A673 (cell line): ENCODE measurements at regions not wholly inside any gene's neighbourhood (a gene's known extent, or its start where the extent isn't known, plus 50 kb on each side); places are given as distances from the start of the nearest gene placed in this dataset.

Source experiments
- BruUV-seq: library from RNA; stranded (reverse); fragments of 400-500 nt; replicated peaks from 2 replicates; lab custom pipeline; 2021; lab: Mats Ljungman, UMichigan
- CTCF ChIA-PET: fragments of 300-600 bp; sonication (Branson Sonifier 250); formaldehyde crosslinking; loops from one replicate; lab custom pipeline; 2022; ENCODE audit warnings: antibody characterized with exemption; lab: Charles Lee
- POLR2A ChIA-PET: fragments of 300-600 bp; sonication (Branson Sonifier 250); formaldehyde crosslinking; loops from one replicate; lab custom pipeline; 2022; ENCODE audit warnings: antibody characterized with exemption; ENCODE audit not compliant: low non-redundant PET; lab: Charles Lee
- DNase-seq: peaks from one replicate; pipeline ENCODE4 v3.0.0-alpha.2; 2015; ENCODE audit warnings: low spot score
- H3K27ac ChIP-seq: fragments of 200-600 bp; sonication (generic); 2 replicates; pipeline ENCODE4 v1.5.1; 2016; ENCODE audit warnings: mixed run types, low read depth, mild to moderate bottlenecking, mixed read lengths, antibody characterized with exemption, low read length; ENCODE audit not compliant: poor library complexity, severe bottlenecking
- H3K27me3 ChIP-seq: fragments of 200-600 bp; sonication (generic); replicated peaks from 2 replicates; pipeline ENCODE4 v1.6.1; 2017; ENCODE audit warnings: mixed run types, low read depth, mild to moderate bottlenecking, mixed read lengths, antibody characterized with exemption, low read length; ENCODE audit not compliant: insufficient read depth, poor library complexity
- H3K36me3 ChIP-seq: fragments of 200-600 bp; sonication (generic); 2 replicates; pipeline ENCODE4 v1.6.1; 2016; ENCODE audit warnings: mixed run types, mild to moderate bottlenecking, mixed read lengths, antibody characterized with exemption, low read length; ENCODE audit not compliant: insufficient read depth, poor library complexity, severe bottlenecking
- H3K4me1 ChIP-seq: fragments of 200-600 bp; sonication (generic); 2 replicates; pipeline ENCODE4 v1.6.1; 2017; ENCODE audit warnings: mixed run types, mild to moderate bottlenecking, mixed read lengths, antibody characterized with exemption, low read length; ENCODE audit not compliant: insufficient read depth, poor library complexity, severe bottlenecking
- H3K4me3 ChIP-seq: fragments of 200-600 bp; sonication (generic); 2 replicates; pipeline ENCODE4 v1.5.1; 2016; ENCODE audit warnings: low read depth, mixed run types, mild to moderate bottlenecking, mixed read lengths, low read length; ENCODE audit not compliant: poor library complexity, severe bottlenecking
- H3K9me3 ChIP-seq: fragments of 200-600 bp; sonication (generic); 2 replicates; pipeline ENCODE4 v1.6.1; 2016; ENCODE audit warnings: mixed run types, low read depth, mild to moderate bottlenecking, mixed read lengths, antibody characterized with exemption, low read length; ENCODE audit not compliant: poor library complexity, severe bottlenecking
- CTCF ChIP-seq: fragments of 300-800, 200-600 bp; sonication (generic); conservative IDR thresholded peaks from 2 replicates; pipeline ENCODE4 v1.5.1; 2017; ENCODE audit warnings: low read depth, mild to moderate bottlenecking, antibody characterized with exemption, low read length, moderate library complexity, mixed read lengths
- EZH2 ChIP-seq: fragments of 200-600 bp; sonication (generic); IDR thresholded peaks from 2 replicates; pipeline ENCODE4 v1.6.1; 2017; ENCODE audit warnings: borderline replicate concordance, low read depth, mild to moderate bottlenecking, mixed read lengths, antibody characterized with exemption, low read length; ENCODE audit not compliant: poor library complexity, severe bottlenecking
- intact Hi-C: fragments of 100-400 bp; cut with micrococcal nuclease; formaldehyde crosslinking; loops from one replicate; pipeline ENCODE4 v1.10.0; 2022; ENCODE audit not compliant: unreplicated experiment

- no peaks in the 10 kb centered on the region for H3K27me3 ChIP-seq
- H3K4me3 ChIP-seq = no peak overlapping the region
- H3K9me3 ChIP-seq = peaks cover 3% of the 10 kb centered on the region
- ChIA-PET CTCF (no interaction called here), POLR2A (no interaction called here)
- no peak overlapping the region for H3K27ac ChIP-seq
- intact Hi-C loops = no loop called here
- no peaks in the 10 kb centered on the region for H3K4me1 ChIP-seq
- DNase-seq = no peak
- BruUV-seq = no TSS peak
- no peak for TF ChIP-seq CTCF
- H3K36me3 ChIP-seq = no peaks in the 10 kb centered on the region
Observed at GRCh38 chr14:98035396-98035795, 1236.6 kb downstream of the BCL11B start.

- BruUV-seq = no TSS peak
- Histone ChIP-seq H3K4me3 (no peak overlapping the region), H3K4me1 (no peaks in the 10 kb centered on the region), H3K27ac (no peak overlapping the region), H3K36me3 (no peaks in the 10 kb centered on the region), H3K9me3 (no peaks in the 10 kb centered on the region), H3K27me3 (no peaks in the 10 kb centered on the region)
- DNase-seq = no peak
- CTCF ChIA-PET = no interaction called here
- TF ChIP-seq CTCF = no peak
- no peak for TF ChIP-seq EZH2
- POLR2A ChIA-PET = no interaction called here
- intact Hi-C loops = no loop called here
Observed at GRCh38 chr14:98037831-98038230, 1234.2 kb downstream of the BCL11B start.

GRCh38 chr14:98056946-98057345, 1215.1 kb downstream of the BCL11B start:
- BruUV-seq = no TSS peak

More at GRCh38 chr14:98056946-98057345, 1215.1 kb downstream of the BCL11B start:
- H3K27ac ChIP-seq = no peak overlapping the region
- no peak for DNase-seq
- no peak overlapping the region for H3K4me3 ChIP-seq
- intact Hi-C loops = no loop called here
- H3K27me3 ChIP-seq = no peaks in the 10 kb centered on the region
- ChIA-PET CTCF (no interaction called here), POLR2A (no interaction called here)
- H3K4me1 ChIP-seq = no peaks in the 10 kb centered on the region
- TF ChIP-seq EZH2 (no peak), CTCF (no peak)
- H3K36me3 ChIP-seq = no peaks in the 10 kb centered on the region
- H3K9me3 ChIP-seq = no peaks in the 10 kb centered on the region
